Astrocyte (in vitro differentiated cells and primary cell): ENCODE measurements at regions not wholly inside any gene's neighbourhood (a gene's known extent, or its start where the extent isn't known, plus 50 kb on each side); places are given as distances from the start of the nearest gene placed in this dataset.

Experiments used
- DNase-seq: peaks from one replicate; pipeline ENCODE4 v3.0.0-alpha.2; 2010; ENCODE audit warnings: low read depth
- FAIRE-seq: peaks from 2 replicates; lab custom pipeline; 2011; peaks lifted over from hg19 to GRCh38; lab: Jason Lieb, UNC
- H2AFZ ChIP-seq: 2 replicates; pipeline ENCODE4 v1.6.0; 2012; ENCODE audit warnings: low read depth, low read length, inconsistent platforms
- H3K27ac ChIP-seq: 2 replicates; pipeline ENCODE4 v1.5.1; 2011; ENCODE audit warnings: low read depth, low read length, inconsistent platforms
- H3K27me3 ChIP-seq: 2 replicates; pipeline ENCODE4 v1.6.0; 2011; ENCODE audit warnings: low read length, inconsistent platforms; ENCODE audit not compliant: insufficient read depth
- H3K36me3 ChIP-seq: 2 replicates; pipeline ENCODE4 v1.5.1; 2011; ENCODE audit warnings: low read length, inconsistent platforms; ENCODE audit not compliant: insufficient read depth
- H3K4me1 ChIP-seq: 2 replicates; pipeline ENCODE4 v1.5.1; 2011; ENCODE audit warnings: low read length, inconsistent platforms; ENCODE audit not compliant: insufficient read depth
- H3K4me2 ChIP-seq: 2 replicates; pipeline ENCODE4 v1.6.0; 2012; ENCODE audit warnings: low read length, inconsistent platforms
- H3K4me3 ChIP-seq: 2 replicates; pipeline ENCODE4 v1.5.1; 2011; ENCODE audit warnings: low read depth, mild to moderate bottlenecking, low read length, inconsistent platforms; ENCODE audit not compliant: insufficient read depth
- H3K79me2 ChIP-seq: 2 replicates; pipeline ENCODE4 v1.6.0; 2012; ENCODE audit warnings: mild to moderate bottlenecking, low read length, inconsistent platforms; ENCODE audit not compliant: insufficient read depth
- H3K9ac ChIP-seq: 2 replicates; pipeline ENCODE4 v1.6.0; 2012; ENCODE audit warnings: mild to moderate bottlenecking, low read length, inconsistent platforms
- H3K9me3 ChIP-seq: 2 replicates; pipeline ENCODE4 v1.5.1; 2012; ENCODE audit warnings: low read depth, mild to moderate bottlenecking, low read length, inconsistent platforms; ENCODE audit not compliant: insufficient read depth
- H4K20me1 ChIP-seq: 2 replicates; pipeline ENCODE4 v1.6.0; 2012; ENCODE audit warnings: low read length, inconsistent platforms; ENCODE audit not compliant: insufficient read depth
- H3K27ac Mint-ChIP-seq: one replicate; pipeline ENCODE4 v1.8.0; 2021; ENCODE audit warnings: mild to moderate bottlenecking, mixed read lengths; ENCODE audit not compliant: unreplicated experiment
- H3K27me3 Mint-ChIP-seq: one replicate; pipeline ENCODE4 v1.8.0; 2021; ENCODE audit warnings: low read depth, mixed read lengths; ENCODE audit not compliant: unreplicated experiment
- H3K36me3 Mint-ChIP-seq: one replicate; pipeline ENCODE4 v1.8.0; 2021; ENCODE audit warnings: low read depth, mixed read lengths; ENCODE audit not compliant: unreplicated experiment
- H3K4me1 Mint-ChIP-seq: one replicate; pipeline ENCODE4 v1.8.0; 2021; ENCODE audit warnings: low read depth, mixed read lengths; ENCODE audit not compliant: unreplicated experiment
- H3K4me3 Mint-ChIP-seq: one replicate; pipeline ENCODE4 v1.8.0; 2021; ENCODE audit warnings: mild to moderate bottlenecking, moderate library complexity, mixed read lengths; ENCODE audit not compliant: unreplicated experiment
- H3K9me3 Mint-ChIP-seq: one replicate; pipeline ENCODE4 v1.8.0; 2021; ENCODE audit warnings: mild to moderate bottlenecking, mixed read lengths; ENCODE audit not compliant: unreplicated experiment
- CTCF ChIP-seq: IDR thresholded peaks from 2 replicates; pipeline ENCODE4 v1.5.1; 2011; ENCODE audit warnings: low read depth, mild to moderate bottlenecking, inconsistent platforms, low read length, moderate library complexity; ENCODE audit not compliant: insufficient read depth
- EZH2 ChIP-seq: IDR thresholded peaks from 2 replicates; pipeline ENCODE4 v1.6.1; 2012; ENCODE audit warnings: mild to moderate bottlenecking, low read length, inconsistent platforms; ENCODE audit not compliant: insufficient read depth

- Histone ChIP-seq H3K9me3 (no peaks in the 10 kb centered on the region), H3K9ac (no peak overlapping the region), H2AFZ (no peak overlapping the region), H3K27ac (no peak overlapping the region), H3K36me3 (no peaks in the 10 kb centered on the region), H4K20me1 (no peaks in the 10 kb centered on the region), H3K4me1 (no peaks in the 10 kb centered on the region), H3K4me2 (no peak overlapping the region), H3K4me3 (no peak overlapping the region), H3K27me3 (peaks cover 2% of the 10 kb centered on the region), H3K79me2 (no peaks in the 10 kb centered on the region)
- no peak overlapping the region for H3K4me3 Mint-ChIP-seq
- H3K4me1 Mint-ChIP-seq, result peaks cover 7% of the 10 kb centered on the region
- FAIRE-seq (no peak), DNase-seq (no peak)
- TF ChIP-seq EZH2 (no peak), CTCF (no peak)
- H3K27me3 Mint-ChIP-seq, result peaks cover 6% of the 10 kb centered on the region
- H3K36me3 Mint-ChIP-seq, result no peaks in the 10 kb centered on the region
- H3K9me3 Mint-ChIP-seq, result no peaks in the 10 kb centered on the region
- no peak overlapping the region for H3K27ac Mint-ChIP-seq
Observed at GRCh38 chr2:55809875-55810621, 113.5 kb downstream of the EFEMP1 start.

- Histone ChIP-seq H3K4me3 (no peak overlapping the region), H3K9me3 (no peaks in the 10 kb centered on the region), H3K36me3 (no peaks in the 10 kb centered on the region), H2AFZ (no peak overlapping the region), H3K79me2 (no peaks in the 10 kb centered on the region), H3K27ac (no peak overlapping the region), H3K4me1 (no peaks in the 10 kb centered on the region), H3K4me2 (no peak overlapping the region), H3K9ac (no peak overlapping the region), H3K27me3 (peaks cover 2% of the 10 kb centered on the region), H4K20me1 (no peaks in the 10 kb centered on the region)
- Mint-ChIP-seq H3K4me3 (no peak overlapping the region), H3K27ac (no peak overlapping the region), H3K27me3 (peaks cover 6% of the 10 kb centered on the region), H3K36me3 (no peaks in the 10 kb centered on the region), H3K9me3 (no peaks in the 10 kb centered on the region), H3K4me1 (peaks cover 7% of the 10 kb centered on the region)
- no peak for FAIRE-seq
- TF ChIP-seq EZH2 (no peak), CTCF (no peak)
- DNase-seq, result no peak
Observed at GRCh38 chr2:55807900-55808299, 114.3 kb upstream of the PNPT1 start.

GRCh38 chr2:55805686-55806085 lies 112.0 kb upstream of the PNPT1 start:
- Histone ChIP-seq H3K79me2 (no peaks in the 10 kb centered on the region), H3K36me3 (no peaks in the 10 kb centered on the region), H4K20me1 (no peaks in the 10 kb centered on the region), H3K4me3 (no peak overlapping the region), H3K27me3 (peaks cover 2% of the 10 kb centered on the region), H2AFZ (no peak overlapping the region), H3K27ac (no peak overlapping the region), H3K9ac (no peak overlapping the region), H3K9me3 (no peaks in the 10 kb centered on the region), H3K4me2 (no peak overlapping the region), H3K4me1 (no peaks in the 10 kb centered on the region)
- Mint-ChIP-seq H3K4me3 (no peak overlapping the region), H3K27ac (no peak overlapping the region), H3K36me3 (no peaks in the 10 kb centered on the region), H3K4me1 (peaks cover 2% of the 10 kb centered on the region), H3K27me3 (peaks cover 6% of the 10 kb centered on the region), H3K9me3 (no peaks in the 10 kb centered on the region)
- no peak for DNase-seq
- TF ChIP-seq EZH2 (no peak), CTCF (no peak)
- no peak for FAIRE-seq
